ENCODE measurements at regions not wholly inside any gene's neighbourhood (a gene's known extent, or its start where the extent isn't known, plus 50 kb on each side); places are given as distances from the start of the nearest gene placed in this dataset.

- no peaks in the 10 kb centered on the region for H3K36me3 Mint-ChIP-seq
- peaks cover 46% of the 10 kb centered on the region for H3K4me1 ChIP-seq
These were observed 904.0 kb upstream of the CDH2 start for GRCh38 chr18:29080946-29081345.

GRCh38 chr18:29078273-29078672 lies 901.3 kb upstream of the CDH2 start:
- H3K4me3 ChIP-seq: no peak overlapping the region
- Mint-ChIP-seq H3K4me3 (no peak overlapping the region), H3K36me3 (no peaks in the 10 kb centered on the region), H3K4me1 (peaks cover 8% of the 10 kb centered on the region), H3K27ac (no peak overlapping the region), H3K9me3 (no peaks in the 10 kb centered on the region), H3K27me3 (ENCODE audit: insufficient read depth, low read depth) (peaks cover 2% of the 10 kb centered on the region)
- H4K20me1 ChIP-seq (ENCODE audit: low read depth): no peaks in the 10 kb centered on the region
- no peak overlapping the region for H3K4me2 ChIP-seq
- no peaks in the 10 kb centered on the region for H3K9me3 ChIP-seq (ENCODE audit: low read depth)
- peaks cover 10% of the 10 kb centered on the region for H3F3A ChIP-seq (ENCODE audit: low read depth)
- H2AFZ ChIP-seq (replicated peaks): no peak overlapping the region
- H3K9ac ChIP-seq: no peak overlapping the region
- H3K4me1 ChIP-seq: peaks cover 23% of the 10 kb centered on the region
- no peak for DNase-seq (ENCODE audit: low spot score)
- no peak for TF ChIP-seq EZH2phosphoT487 (IDR thresholded peaks at IDR 0.05)
- no peak for TF ChIP-seq EZH2 (IDR thresholded peaks at IDR 0.05)
- no peak for TF ChIP-seq CTCF (IDR thresholded peaks at IDR 0.05)
- no peak overlapping the region for H3K27ac ChIP-seq
- H3K79me2 ChIP-seq (ENCODE audit: low read depth): no peaks in the 10 kb centered on the region
- H3K36me3 ChIP-seq: no peaks in the 10 kb centered on the region
- no peaks in the 10 kb centered on the region for H3K27me3 ChIP-seq

More at GRCh38 chr18:29080946-29081345, 904.0 kb upstream of the CDH2 start:
- Mint-ChIP-seq H3K9me3 (no peaks in the 10 kb centered on the region), H3K27me3 (ENCODE audit: insufficient read depth, low read depth) (no peaks in the 10 kb centered on the region), H3K27ac (no peak overlapping the region), H3K4me3 (no peak overlapping the region), H3K4me1 (peaks cover 14% of the 10 kb centered on the region)
- no peaks in the 10 kb centered on the region for H3K36me3 ChIP-seq
- peak; percentile 61 for DNase-seq (ENCODE audit: low spot score)
- no peak overlapping the region for H2AFZ ChIP-seq (replicated peaks)
- no peaks in the 10 kb centered on the region for H3K9me3 ChIP-seq (ENCODE audit: low read depth)
- no peaks in the 10 kb centered on the region for H3K79me2 ChIP-seq (ENCODE audit: low read depth)
- H3K4me3 ChIP-seq: no peak overlapping the region
- no peak for TF ChIP-seq EZH2phosphoT487 (IDR thresholded peaks at IDR 0.05)
- TF ChIP-seq CTCF (IDR thresholded peaks at IDR 0.05): no peak
- TF ChIP-seq EZH2 (IDR thresholded peaks at IDR 0.05): no peak
- no peak overlapping the region for H3K27ac ChIP-seq
- H3K9ac ChIP-seq: no peak overlapping the region
- no peaks in the 10 kb centered on the region for H4K20me1 ChIP-seq (ENCODE audit: low read depth)
- peak overlapping the region; percentile 7 for H3K4me2 ChIP-seq
- H3K27me3 ChIP-seq: no peaks in the 10 kb centered on the region
- H3F3A ChIP-seq (ENCODE audit: low read depth): peaks cover 23% of the 10 kb centered on the region

DNA sequence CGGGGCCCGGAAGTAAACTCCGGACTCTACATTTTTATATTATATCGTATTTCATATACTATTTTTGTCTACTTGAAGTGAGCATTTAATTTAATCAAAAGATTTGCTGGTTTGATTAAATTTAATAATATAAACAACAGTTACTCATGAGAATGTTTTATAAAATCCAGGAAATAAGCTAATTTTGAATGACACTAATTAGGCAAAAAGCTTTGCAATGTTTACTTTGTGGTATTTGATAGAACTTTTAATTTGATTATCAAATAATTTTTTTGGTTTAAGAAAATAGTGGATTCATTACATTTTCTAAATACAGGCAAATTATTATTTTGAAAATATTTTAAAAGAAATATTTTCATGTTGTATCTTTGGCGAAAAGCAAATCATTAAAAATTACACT lies 900.4 kb upstream of the CDH2 start:
- Histone ChIP-seq H3K36me3 (no peaks in the 10 kb centered on the region), H3K4me1 (peaks cover 21% of the 10 kb centered on the region), H3K9me3 (ENCODE audit: low read depth) (no peaks in the 10 kb centered on the region), H3K9ac (no peak overlapping the region), H3K79me2 (ENCODE audit: low read depth) (no peaks in the 10 kb centered on the region), H3K4me2 (no peak overlapping the region), H3K27me3 (no peaks in the 10 kb centered on the region), H3F3A (ENCODE audit: low read depth) (peaks cover 9% of the 10 kb centered on the region), H4K20me1 (ENCODE audit: low read depth) (no peaks in the 10 kb centered on the region), H2AFZ (replicated peaks) (no peak overlapping the region), H3K27ac (no peak overlapping the region), H3K4me3 (no peak overlapping the region)
- peaks cover 8% of the 10 kb centered on the region for H3K4me1 Mint-ChIP-seq
- H3K4me3 Mint-ChIP-seq: no peak overlapping the region
- H3K27ac Mint-ChIP-seq: no peak overlapping the region
- no peaks in the 10 kb centered on the region for H3K36me3 Mint-ChIP-seq
- peaks cover 4% of the 10 kb centered on the region for H3K27me3 Mint-ChIP-seq (ENCODE audit: insufficient read depth, low read depth)
- H3K9me3 Mint-ChIP-seq: no peaks in the 10 kb centered on the region
- TF ChIP-seq EZH2 (IDR thresholded peaks at IDR 0.05): no peak
- TF ChIP-seq CTCF (IDR thresholded peaks at IDR 0.05): no peak
- TF ChIP-seq EZH2phosphoT487 (IDR thresholded peaks at IDR 0.05): no peak
- no peak for DNase-seq (ENCODE audit: low spot score)
